ENCODE measurements at regions not wholly inside any gene's neighbourhood (a gene's known extent, or its start where the extent isn't known, plus 50 kb on each side); places are given as distances from the start of the nearest gene placed in this dataset.

DNA sequence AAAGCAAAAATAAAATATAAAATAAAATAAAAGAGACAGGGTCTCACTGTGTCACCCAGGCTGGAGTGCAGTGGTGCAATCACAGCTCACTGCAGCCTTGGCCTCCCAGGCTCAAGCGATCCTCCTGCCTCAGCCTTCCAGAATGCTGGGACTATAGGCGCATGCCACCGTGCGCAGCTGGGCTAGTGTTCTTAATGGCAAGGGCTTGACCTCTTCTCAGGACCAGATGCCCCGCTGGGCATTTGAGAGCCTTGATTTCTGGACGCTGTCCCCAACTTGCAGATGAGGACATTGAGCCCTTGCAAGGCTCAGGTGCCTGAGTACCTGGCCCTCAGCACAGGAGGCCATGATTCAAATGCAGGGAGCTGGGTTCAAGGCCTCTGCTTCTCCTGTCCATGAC lies 82.6 kb downstream of the DHCR7 start:
- TF ChIP-seq, protein P1, sequence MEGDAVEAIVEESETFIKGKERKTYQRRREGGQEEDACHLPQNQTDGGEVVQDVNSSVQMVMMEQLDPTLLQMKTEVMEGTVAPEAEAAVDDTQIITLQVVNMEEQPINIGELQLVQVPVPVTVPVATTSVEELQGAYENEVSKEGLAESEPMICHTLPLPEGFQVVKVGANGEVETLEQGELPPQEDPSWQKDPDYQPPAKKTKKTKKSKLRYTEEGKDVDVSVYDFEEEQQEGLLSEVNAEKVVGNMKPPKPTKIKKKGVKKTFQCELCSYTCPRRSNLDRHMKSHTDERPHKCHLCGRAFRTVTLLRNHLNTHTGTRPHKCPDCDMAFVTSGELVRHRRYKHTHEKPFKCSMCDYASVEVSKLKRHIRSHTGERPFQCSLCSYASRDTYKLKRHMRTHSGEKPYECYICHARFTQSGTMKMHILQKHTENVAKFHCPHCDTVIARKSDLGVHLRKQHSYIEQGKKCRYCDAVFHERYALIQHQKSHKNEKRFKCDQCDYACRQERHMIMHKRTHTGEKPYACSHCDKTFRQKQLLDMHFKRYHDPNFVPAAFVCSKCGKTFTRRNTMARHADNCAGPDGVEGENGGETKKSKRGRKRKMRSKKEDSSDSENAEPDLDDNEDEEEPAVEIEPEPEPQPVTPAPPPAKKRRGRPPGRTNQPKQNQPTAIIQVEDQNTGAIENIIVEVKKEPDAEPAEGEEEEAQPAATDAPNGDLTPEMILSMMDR (IDR thresholded peaks at IDR 0.05; ENCODE audit: low read length), result no peak
- no peak for TF ChIP-seq EZH2 (IDR thresholded peaks at IDR 0.05; ENCODE audit: borderline replicate concordance, low read length)
